ENCODE measurements at regions not wholly inside any gene's neighbourhood (a gene's known extent, or its start where the extent isn't known, plus 50 kb on each side); places are given as distances from the start of the nearest gene placed in this dataset.

DNA sequence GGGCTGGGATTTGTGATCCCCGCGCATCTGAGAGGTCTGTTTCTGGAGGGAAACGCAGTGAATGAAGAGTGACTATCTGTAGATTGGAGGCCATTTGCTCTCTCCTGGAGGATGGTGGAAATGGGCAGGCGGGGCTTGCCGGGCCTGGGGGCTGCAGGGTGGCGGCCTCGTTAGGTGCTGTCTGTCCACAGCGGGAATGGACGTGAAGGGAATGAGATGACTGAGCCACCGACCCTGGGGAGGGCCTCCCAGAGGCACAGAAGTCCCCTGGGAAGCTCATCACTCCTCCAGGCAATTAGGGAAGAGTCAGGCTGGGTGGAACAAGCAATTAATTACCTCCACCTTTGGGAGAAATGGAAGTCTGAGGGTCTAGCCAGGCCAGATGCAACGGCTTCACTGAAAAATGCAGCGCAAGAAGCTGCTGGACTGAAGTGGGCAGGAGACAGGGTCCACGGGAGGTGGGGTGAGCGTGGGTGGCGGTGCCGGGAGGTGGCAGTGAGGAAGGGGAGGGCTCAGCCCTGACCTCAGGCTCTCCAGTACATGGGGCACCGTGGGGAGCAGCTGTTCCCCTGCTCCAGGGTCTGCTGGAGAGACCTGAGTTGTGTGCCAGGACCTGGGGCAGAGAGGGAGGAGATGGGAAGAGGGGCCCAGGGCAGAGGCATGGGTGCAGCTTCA is 524.5 kb downstream of the BRD1 start:
- no peak for DNase-seq (ENCODE audit: insufficient read length, low spot score)
- no peak for FAIRE-seq

DNA sequence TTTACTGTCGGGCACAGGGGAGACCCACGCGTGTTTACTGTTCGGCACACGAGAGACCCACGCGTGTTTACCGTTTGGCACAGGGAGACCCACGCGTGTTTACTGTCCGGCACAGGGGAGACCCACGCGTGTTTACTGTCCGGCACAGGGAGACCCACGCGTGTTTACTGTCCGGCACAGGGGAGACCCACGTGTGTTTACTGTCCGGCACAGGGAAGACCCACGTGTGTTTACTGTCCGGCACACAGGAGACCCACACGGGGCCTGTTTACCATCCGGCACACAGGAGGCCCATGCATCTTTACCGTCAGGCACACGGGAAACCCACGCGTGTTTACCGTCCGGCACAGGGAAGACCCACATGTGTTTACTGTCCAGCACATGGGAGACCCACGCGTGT is 525.1 kb downstream of the BRD1 start:
- DNase-seq (ENCODE audit: insufficient read length, low spot score) (no peak), FAIRE-seq (no peak)

DNA sequence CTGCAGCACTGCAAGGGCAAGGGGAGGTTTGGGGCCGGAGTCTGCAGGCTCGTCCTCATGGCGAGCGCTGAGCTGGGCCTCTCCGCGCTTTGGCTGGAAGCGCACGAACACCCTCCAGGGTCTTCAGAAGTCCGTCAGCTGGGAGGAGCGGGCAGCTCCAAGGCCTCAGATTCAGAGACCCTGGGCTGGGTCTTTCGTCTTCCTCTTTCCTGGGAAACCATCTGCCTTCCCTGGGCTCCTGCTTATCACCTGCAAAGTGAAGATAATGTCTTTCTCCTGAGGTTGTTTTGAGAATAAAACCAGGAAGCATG is 525.6 kb downstream of the BRD1 start:
- no peak for FAIRE-seq

DNA sequence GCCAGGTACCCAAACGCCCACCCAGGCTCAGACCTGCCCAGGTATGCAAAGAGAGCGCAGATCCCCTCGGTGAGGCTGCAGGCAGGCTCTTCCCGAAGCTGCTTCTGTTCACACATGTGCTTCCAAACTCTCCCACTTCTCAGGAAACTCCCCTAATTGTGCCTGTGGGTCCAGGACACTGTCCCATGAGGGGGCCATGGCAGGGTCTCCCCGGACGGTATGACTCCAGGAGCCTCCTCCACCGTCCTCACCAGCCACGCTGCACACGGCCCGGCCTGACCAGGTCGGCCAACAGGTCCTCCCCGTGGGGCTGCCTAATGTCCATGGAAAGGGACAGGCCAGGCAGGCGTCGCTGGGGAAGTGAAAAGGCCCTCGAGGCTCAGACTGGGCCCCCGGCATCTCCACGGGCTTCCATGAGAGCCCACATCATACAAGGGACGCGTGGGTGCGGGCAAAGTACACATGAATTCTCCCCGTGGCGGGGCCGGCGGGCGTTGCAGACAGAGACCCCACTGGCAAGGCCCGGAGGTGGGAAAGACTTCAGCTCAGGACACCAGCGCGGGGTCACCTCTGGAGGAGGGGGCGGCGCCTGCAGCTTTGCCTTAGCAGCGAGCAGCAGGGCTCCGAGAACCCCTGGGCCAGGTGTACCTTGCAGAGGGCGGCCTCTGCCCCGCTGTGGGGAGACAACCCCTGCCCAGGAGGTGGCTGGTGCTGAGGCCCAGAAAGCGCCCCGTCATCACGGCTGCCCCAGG is 526.1 kb downstream of the BRD1 start:
- FAIRE-seq = no peak

More for the DNA sequence above, 525.6 kb downstream of the BRD1 start:
- no peak for DNase-seq (ENCODE audit: insufficient read length, low spot score)

DNA sequence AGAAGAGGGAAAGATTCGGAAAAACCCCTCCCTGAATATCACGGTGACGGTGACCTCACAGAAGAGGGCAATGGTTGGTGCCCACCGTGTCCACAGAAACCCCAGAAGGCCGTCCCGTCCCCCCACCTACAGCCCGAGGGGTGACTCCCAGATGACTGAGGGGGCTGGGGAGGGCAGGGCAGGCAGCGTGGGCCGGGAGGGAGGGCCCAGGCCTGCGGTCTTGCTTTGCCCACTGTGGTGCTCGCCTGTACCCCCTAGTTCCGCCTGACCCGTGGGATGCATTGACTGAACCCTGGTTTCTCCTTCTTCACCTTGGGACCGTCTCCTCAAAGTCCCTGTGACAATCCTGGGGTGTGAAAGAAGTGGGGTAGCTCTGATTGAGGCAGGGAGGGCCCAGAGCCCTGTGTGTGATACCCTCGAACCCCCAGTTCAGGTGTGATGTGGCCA is 526.7 kb downstream of the BRD1 start:
- FAIRE-seq = no peak

More for the DNA sequence above, 526.1 kb downstream of the BRD1 start:
- DNase-seq (ENCODE audit: insufficient read length, low spot score) = no peak

DNA sequence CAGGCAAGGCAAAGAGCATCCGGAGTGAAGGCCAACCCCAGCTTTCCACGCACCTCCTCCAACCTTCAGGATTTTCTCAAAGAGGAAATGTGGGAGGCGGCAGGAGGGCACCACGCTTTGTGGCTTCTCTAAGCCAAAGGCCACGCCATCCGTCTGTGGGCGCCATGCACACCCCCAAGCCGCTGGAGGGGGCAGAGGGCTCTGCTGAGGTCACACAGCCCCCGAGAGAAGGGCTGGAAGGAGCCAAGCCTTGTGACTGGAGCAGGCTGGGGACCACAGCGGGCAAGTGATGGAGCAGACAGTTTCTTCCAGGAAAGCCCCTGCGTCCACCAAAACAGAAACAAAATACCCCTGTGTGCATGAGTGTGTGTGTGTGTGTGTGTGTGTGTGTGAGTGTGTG is 527.4 kb downstream of the BRD1 start:
- FAIRE-seq (no peak), DNase-seq (ENCODE audit: insufficient read length, low spot score) (no peak)

More for the DNA sequence above, 526.7 kb downstream of the BRD1 start:
- DNase-seq (ENCODE audit: insufficient read length, low spot score) = no peak

DNA sequence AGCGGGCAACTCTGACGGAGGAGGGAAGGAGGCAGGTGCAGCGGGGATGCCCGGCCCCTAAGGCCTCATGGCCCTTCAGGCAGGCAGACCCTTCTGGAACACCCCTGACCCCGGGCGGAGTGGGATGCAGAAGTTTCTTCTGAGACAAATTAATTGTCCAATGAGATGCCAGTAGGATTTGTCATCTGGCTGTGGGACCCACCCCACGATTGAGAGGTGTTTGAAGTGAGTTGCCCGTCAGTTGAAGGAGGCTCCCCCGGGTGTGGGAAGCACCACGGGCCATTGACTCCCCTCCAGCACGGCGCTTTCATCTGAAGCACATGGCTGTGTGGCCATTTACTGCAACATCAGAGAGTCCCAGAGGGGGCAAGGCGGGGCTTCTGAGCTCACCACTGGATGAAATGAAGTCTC is 527.8 kb downstream of the BRD1 start:
- FAIRE-seq = no peak
- no peak for DNase-seq (ENCODE audit: insufficient read length, low spot score)

DNA sequence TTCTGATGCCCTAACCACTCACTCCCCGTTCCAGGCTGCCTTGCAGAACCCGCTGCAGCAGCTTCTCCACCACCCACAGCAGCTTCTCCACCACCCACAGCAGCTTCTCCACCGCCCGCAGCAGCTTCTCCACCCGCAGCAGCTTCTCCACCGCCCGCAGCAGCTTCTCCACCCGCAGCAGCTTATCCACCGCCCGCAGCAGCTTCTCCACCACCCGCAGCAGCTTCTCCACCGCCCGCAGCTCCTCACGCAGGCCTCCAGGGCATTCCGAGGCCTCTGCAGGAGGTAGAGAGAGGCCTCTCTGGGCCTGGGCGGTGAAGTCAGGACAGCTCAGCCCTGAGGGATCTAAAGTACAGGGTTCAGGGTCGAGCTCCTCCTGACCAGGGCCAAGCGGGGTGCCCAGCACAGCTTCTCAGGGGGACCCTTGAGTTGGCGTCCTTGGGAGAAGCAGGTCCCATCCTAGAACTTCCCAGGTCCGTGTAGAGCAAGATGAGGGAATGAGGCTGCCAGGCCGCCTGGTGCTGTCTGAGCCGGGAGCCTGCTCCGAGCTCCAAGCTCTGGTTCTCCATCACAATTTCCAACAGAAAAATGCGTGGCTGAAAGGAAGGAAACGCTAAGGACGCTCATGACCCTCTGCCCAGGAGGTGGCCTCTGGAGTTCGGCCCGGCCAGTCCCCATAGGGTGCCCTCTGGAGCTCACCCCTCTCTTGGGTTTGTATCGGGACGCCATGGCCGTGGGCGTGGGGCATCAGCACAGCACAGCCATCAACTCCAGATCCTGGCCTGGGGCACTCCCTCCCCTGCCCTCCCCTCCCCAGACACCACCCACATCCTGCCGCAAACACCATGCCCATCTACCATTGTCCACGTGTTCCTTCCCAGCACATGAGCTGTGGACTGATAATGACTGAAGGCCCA is 528.6 kb downstream of the BRD1 start:
- no peak for FAIRE-seq
- no peak for DNase-seq (ENCODE audit: insufficient read length, low spot score)

DNA sequence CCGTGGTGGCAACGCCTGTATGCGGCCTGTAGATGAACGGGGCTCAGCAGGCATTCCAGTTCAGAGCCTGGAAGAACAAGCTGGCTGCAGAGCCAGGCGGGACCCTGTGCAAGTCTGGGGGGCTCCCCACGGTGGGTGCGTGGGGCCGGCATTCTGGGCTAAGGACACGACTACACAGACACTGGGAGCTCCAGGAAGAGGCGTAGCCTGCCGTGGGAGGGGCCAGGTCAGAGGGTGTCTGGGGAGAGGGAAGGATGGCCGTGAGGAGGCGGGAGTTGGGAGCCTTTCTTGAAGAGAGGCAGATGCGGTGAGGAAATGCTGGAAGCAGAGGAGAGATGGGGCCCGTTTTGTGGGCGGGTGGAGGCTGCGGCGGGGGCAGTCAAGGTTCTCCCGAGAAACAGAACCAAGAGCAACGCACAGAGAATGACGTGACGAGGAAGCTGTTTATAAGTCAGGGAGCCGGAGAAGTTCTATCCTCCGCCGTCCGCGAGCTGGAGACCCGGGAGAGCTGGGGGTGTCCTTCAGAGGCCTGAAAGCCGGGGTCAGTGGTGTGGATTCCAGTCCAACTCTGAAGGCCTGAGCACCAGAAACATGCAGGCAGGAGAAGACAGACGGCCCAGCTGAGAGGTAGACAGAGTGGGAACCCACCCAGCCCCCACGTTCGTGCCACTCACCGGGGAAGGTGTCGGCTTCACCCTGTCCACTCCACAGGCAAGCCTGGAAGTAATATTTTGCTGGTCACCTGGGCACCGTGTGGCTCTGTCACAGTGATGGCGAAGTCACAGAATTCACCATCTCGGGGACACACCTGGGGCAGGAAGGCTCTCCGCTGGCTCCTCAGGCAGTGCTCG is 529.6 kb downstream of the BRD1 start:
- DNase-seq (ENCODE audit: insufficient read length, low spot score) (no peak), FAIRE-seq (no peak)

DNA sequence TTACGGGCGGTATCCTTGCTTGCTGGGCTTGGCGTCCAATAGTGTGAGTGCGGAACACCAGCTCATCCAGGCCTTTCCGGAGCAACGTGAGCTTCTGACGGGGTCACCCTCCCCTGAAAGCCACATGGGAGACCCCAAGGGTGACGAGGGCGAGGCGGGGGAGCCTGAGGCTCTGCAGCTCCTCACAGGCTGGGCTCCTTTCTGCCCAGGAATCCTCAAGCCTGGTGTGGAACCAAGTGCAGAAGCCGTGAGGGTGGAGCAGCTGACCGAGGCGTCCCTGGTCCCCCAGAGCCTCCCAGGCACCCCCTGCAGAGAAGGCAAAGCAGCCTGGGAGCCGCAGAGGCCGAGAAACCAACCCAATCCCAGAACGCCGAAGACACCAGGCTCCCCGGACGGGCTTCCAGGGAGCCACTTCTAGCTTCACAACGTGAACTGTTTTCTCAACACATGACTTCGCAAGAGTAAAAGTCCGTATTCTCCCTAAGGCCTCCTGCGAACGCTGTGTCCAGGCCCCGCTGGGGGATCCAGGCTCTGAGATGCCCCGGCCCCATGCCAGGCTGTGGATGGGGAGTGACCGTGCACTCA is 530.3 kb downstream of the BRD1 start:
- no peak for FAIRE-seq

DNA sequence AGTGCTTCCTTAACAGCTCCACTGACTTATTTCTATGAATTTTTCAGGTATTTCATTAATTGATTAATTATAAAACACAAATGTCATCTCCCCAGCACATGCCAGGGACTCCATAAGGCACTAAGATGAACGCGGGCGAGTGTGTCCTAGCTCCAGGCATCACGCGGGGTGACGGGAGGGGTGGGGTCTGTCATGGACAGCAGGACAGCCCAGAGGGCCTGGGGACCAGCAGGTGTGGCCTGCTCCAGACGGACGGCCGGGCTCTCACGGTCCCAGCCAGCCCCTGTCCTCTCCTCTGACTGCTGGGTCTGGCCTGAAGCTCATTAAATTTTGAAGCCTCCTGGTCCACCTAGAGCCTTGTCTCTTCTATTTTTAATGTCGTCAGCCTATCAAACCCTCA is 531.1 kb downstream of the BRD1 start:
- DNase-seq (ENCODE audit: insufficient read length, low spot score) (no peak), FAIRE-seq (no peak)

More for the DNA sequence above, 530.3 kb downstream of the BRD1 start:
- DNase-seq (ENCODE audit: insufficient read length, low spot score) = no peak

DNA sequence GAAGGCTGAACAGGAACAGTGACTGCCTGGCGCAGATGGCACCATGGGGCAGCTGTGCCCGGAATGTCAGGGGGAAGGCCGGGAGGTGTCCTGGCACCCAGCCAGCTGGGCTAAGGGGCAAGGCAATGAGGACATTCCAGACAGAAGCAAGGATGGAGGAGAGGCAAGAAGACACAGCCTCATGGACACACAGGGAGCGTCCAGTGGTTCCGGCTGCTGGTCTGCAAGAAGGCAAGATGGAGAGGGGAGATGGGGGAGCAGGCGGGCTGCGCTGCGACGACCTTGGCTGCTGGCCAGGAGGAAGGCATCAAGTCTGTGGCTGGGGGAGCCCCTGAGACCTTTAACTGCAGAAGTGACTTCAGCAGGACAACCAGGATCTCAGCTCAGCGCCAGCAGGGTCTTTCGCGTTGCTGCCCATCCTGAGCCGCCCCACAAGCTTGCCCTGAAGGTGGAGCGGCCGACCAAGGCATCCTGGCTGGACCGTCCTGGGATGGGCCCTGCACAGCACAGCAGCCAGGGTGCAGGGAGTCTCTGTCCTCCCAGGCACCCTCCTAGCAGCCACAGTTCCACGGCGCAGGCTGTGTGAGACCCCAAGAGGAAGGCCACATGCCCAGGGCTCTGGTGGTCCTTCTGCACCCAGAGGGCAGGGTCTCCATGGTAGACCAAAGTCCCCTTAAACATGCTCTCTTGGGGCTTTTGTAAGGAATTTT is 531.7 kb downstream of the BRD1 start:
- no peak for DNase-seq (ENCODE audit: insufficient read length, low spot score)

DNA sequence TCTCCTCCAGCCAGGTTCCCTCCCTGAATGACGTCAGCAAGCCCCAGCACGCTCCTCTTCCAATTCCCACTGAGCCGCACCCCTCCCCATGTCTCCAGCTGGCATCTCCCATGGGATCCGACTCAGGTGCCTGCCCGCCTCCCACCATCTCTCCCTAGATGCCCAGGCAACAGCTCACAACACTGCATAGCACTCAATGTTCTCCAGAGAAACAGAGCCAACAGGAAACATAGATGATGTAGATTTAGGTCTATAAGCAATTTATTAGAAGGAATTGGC is 532.3 kb downstream of the BRD1 start:
- FAIRE-seq = no peak

More for the DNA sequence above, 531.7 kb downstream of the BRD1 start:
- FAIRE-seq = no peak

DNA sequence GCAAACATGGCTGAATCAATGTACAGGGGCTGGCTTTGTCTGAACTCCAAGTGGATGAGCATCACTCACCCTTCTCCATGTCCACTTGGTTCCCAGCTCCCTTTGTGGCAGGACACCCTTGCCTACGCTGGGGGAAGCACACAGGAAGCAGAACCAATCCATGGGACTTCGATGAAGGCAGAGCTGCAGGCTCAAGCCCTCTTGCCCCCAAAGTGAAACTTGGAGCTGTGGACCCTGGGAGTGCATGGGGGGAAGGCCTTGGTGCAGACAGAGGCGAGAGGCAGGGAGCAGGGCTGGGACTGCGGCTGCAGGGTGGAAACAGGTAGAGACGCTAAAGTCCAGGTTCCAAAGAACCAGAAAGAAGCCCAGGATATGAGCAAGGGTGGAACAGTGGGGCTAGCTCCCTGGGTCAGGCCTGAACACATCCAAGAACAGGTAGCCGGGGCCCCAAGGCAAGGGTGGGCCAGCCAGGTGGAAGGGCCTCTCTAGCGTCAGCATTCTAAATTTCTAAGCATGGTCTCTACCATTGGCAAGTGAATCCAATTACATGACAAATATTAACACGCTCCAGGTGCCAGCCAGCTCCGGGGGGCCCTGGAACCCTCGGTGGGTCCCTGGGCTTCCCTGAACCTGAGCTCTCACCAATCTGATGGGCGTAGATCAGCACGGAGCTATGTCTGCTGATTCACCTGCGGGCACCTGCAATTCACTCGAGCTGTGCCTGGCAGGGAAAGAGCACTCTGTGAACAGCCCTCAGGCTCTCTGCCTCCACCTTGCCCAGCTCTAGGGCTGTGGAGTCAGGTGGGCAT is 532.8 kb downstream of the BRD1 start:
- FAIRE-seq (no peak), DNase-seq (ENCODE audit: insufficient read length, low spot score) (no peak)

More for the DNA sequence above, 532.3 kb downstream of the BRD1 start:
- no peak for DNase-seq (ENCODE audit: insufficient read length, low spot score)

DNA sequence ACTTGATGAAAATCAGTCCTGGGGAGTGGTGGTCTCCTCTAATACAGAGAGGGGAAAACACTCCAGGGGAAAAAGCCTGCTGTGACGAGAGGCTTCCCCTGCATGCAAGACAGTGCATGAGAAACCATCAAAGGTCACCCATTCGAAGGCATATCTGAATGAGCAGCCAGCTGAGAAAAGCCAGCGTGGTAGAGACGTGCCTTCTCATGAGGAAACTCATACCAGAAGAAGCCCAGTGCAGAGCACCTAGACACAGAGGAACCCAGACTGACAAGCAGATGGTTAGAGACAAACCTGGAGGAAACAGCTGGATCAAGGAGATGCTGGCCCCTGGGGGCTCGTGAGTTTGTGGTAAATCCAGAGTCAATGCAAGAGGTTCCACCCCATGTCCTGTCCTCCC is 534.8 kb downstream of the BRD1 start:
- FAIRE-seq (no peak), DNase-seq (ENCODE audit: insufficient read length, low spot score) (no peak)

DNA sequence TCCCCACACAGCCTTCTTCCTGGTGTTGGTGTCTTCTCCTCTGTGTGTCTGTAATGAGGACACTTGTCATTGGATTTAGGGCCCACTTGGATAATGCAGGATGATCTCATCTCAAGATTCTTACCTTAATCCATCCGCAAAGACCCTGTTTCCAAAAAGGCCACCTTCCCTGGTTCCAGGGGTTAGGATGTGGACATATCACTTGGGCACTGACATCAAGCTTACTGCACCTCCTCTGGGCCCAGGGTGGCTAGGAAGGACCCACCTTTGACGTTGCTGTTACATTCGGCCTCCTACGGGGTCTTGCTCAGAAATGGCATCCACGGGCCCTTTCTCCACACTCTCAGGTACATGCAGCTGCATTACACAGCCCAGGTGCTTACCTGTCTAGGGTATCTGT is 535.9 kb downstream of the BRD1 start:
- no peak for DNase-seq (ENCODE audit: insufficient read length, low spot score)
- no peak for FAIRE-seq

DNA sequence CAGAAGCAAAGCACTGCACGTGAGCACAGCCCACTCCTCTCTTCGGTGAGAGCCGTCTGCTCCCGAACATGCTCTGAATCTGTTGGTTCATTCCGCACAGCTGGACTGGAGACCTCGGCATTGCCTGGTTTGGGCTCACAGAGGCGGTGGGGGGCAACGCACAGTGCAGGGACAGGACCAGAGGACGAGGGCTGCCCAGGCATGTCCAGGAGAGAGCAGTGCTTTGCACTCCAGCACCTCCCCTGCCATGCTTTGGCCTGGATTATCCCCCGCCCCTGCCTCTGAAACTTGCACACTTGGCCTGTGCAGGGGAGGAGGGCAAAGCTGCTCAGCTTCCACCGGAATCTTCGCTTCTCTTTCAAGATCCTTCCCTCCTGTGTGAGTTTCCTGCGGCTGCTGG is 536.5 kb downstream of the BRD1 start:
- no peak for FAIRE-seq

DNA sequence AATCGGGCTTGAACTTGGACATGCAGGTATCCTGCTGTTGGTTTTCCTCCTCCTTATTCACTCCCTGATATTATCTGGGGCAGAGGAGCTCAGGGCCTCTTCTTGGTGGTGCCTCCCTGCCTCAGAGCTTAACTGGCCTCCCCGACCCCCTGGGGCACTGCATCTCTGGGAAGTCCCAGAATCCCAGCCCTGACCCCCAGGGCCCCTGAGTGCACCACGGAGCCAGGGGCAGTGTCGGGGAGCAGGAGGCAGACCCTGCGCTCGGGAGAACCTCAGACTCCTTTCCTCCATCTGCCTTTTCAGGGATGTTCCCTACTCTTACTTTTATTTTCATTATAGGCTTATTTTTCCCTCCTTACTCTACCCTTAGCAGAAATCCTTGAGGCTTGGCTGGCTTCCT is 537.0 kb downstream of the BRD1 start:
- DNase-seq (ENCODE audit: insufficient read length, low spot score) = no peak
- no peak for FAIRE-seq

More for the DNA sequence above, 536.5 kb downstream of the BRD1 start:
- no peak for DNase-seq (ENCODE audit: insufficient read length, low spot score)

Data from HTR-8/SVneo (cell line).